IMR-90 (cell line): ENCODE measurements at regions not wholly inside any gene's neighbourhood (a gene's known extent, or its start where the extent isn't known, plus 50 kb on each side); places are given as distances from the start of the nearest gene placed in this dataset.

Experiments
- ATAC-seq: fragments of 200-7000 bp; cut with Tn5 transposase; 2 replicates; pipeline ENCODE4 v1.9.1; 2020; ENCODE audit warnings: low read depth, mild to moderate bottlenecking, moderate library complexity
- BruUV-seq: library from RNA; stranded (reverse); fragments of 400-500 nt; replicated peaks from 2 replicates; lab custom pipeline; 2021; lab: Mats Ljungman, UMichigan
- CTCF ChIA-PET: fragments of 300-600 bp; formaldehyde crosslinking; extraction: SDS; loops from one replicate; lab custom pipeline; 2021; ENCODE audit warnings: antibody characterized with exemption; lab: Yijun Ruan, JAX
- POLR2A ChIA-PET: fragments of 300-600 bp; sonication (Branson Sonifier 250); formaldehyde crosslinking; loops from one replicate; lab custom pipeline; 2022; ENCODE audit warnings: antibody characterized with exemption; ENCODE audit not compliant: unreplicated experiment; lab: Charles Lee
- DNase-seq: peaks from one replicate; pipeline ENCODE4 v3.0.0; 2013
- H2AFZ ChIP-seq: replicated peaks from 2 replicates; pipeline ENCODE3; 2013; ENCODE audit warnings: low read length, mild to moderate bottlenecking; ENCODE audit not compliant: poor library complexity
- H2AK5ac ChIP-seq: 2 replicates; pipeline ENCODE4 v1.6.1; 2013; ENCODE audit warnings: low read depth, low read length, inconsistent platforms
- H2AK9ac ChIP-seq: replicated peaks from 2 replicates; pipeline ENCODE3; 2013; ENCODE audit warnings: mild to moderate bottlenecking, low read depth, low read length, moderate library complexity; ENCODE audit not compliant: poor library complexity
- H2BK120ac ChIP-seq: 2 replicates; pipeline ENCODE4 v1.6.1; 2013; ENCODE audit warnings: low read depth, low read length, inconsistent platforms
- H2BK15ac ChIP-seq: 3 replicates; pipeline ENCODE4 v1.6.1; 2013; ENCODE audit warnings: low read depth, low read length, inconsistent platforms
- H2BK20ac ChIP-seq: 2 replicates; pipeline ENCODE4 v1.6.1; 2013; ENCODE audit warnings: low read depth, mild to moderate bottlenecking, inconsistent platforms, low read length, moderate library complexity
- H2BK5ac ChIP-seq: 2 replicates; pipeline ENCODE4 v1.6.1; 2013; ENCODE audit warnings: mild to moderate bottlenecking, low read depth, low read length, inconsistent platforms; ENCODE audit not compliant: poor library complexity, severe bottlenecking
- H3K14ac ChIP-seq: replicated peaks from 2 replicates; pipeline ENCODE4 v1.6.1; 2013; ENCODE audit warnings: low read depth, low read length, inconsistent platforms
- H3K18ac ChIP-seq: 2 replicates; pipeline ENCODE4 v1.6.1; 2013; ENCODE audit warnings: low read depth, low read length, control low read depth
- H3K23ac ChIP-seq: 2 replicates; pipeline ENCODE4 v1.6.1; 2013; ENCODE audit warnings: low read depth, low read length, inconsistent platforms
- H3K27ac ChIP-seq: 2 replicates; pipeline ENCODE4 v1.5.1; 2013; ENCODE audit warnings: mild to moderate bottlenecking, control low read depth, low read length; ENCODE audit not compliant: insufficient read depth
- H3K27me3 ChIP-seq: 2 replicates; pipeline ENCODE4 v1.6.1; 2013; ENCODE audit warnings: low read length; ENCODE audit not compliant: control insufficient read depth, insufficient read depth
- H3K36me3 ChIP-seq: 2 replicates; pipeline ENCODE4 v1.6.1; 2013; ENCODE audit warnings: low read length, mixed read lengths; ENCODE audit not compliant: control insufficient read depth, insufficient read depth
- H3K4ac ChIP-seq: 2 replicates; pipeline ENCODE4 v1.6.1; 2013; ENCODE audit warnings: low read depth, low read length, inconsistent platforms
- H3K4me1 ChIP-seq: 2 replicates; pipeline ENCODE4 v1.6.1; 2013; ENCODE audit warnings: low read length, mixed read lengths; ENCODE audit not compliant: control insufficient read depth, insufficient read depth
- H3K4me2 ChIP-seq: 2 replicates; pipeline ENCODE4 v1.6.1; 2013; ENCODE audit warnings: low read depth, mild to moderate bottlenecking, control low read depth, low read length, moderate library complexity
- H3K4me3 ChIP-seq: 2 replicates; pipeline ENCODE4 v1.5.1; 2013; ENCODE audit warnings: low read depth, mild to moderate bottlenecking, control low read depth, low read length, moderate library complexity; ENCODE audit not compliant: insufficient read depth
- H3K56ac ChIP-seq: 2 replicates; pipeline ENCODE4 v1.6.1; 2013; ENCODE audit warnings: low read length, inconsistent platforms; ENCODE audit not compliant: insufficient read depth; ENCODE audit errors: extremely low read depth
- H3K79me1 ChIP-seq, 2 experiments: 2 replicates each; pipeline ENCODE4 v1.6.1; 2013; ENCODE audit warnings: low read length in 2 of 2, inconsistent platforms in 1 of 2, low read depth in 1 of 2
- H3K9ac ChIP-seq: 2 replicates; pipeline ENCODE4 v1.6.1; 2013; ENCODE audit warnings: low read depth, low read length, control low read depth
- H3K9me1 ChIP-seq: 2 replicates; pipeline ENCODE4 v1.6.1; 2013; ENCODE audit warnings: low read length, inconsistent platforms; ENCODE audit not compliant: insufficient read depth
- H3K9me3 ChIP-seq: 2 replicates; pipeline ENCODE4 v1.6.1; 2013; ENCODE audit warnings: low read length; ENCODE audit not compliant: control insufficient read depth, insufficient read depth
- H4K20me1 ChIP-seq: 2 replicates; pipeline ENCODE4 v1.6.1; 2013; ENCODE audit warnings: low read length, inconsistent platforms; ENCODE audit not compliant: insufficient read depth
- H4K5ac ChIP-seq: 2 replicates; pipeline ENCODE4 v1.6.1; 2013; ENCODE audit warnings: mild to moderate bottlenecking, low read depth, low read length, control low read depth
- H4K8ac ChIP-seq, 2 experiments: 2 replicates each; pipeline ENCODE4 v1.6.1; 2013; ENCODE audit warnings: low read depth in 2 of 2, low read length in 2 of 2, control low read depth in 1 of 2, inconsistent platforms in 1 of 2
- H4K91ac ChIP-seq: 2 replicates; pipeline ENCODE4 v1.6.1; 2013; ENCODE audit warnings: low read depth, low read length, inconsistent platforms; ENCODE audit not compliant: insufficient read depth
- BHLHE40 ChIP-seq: fragments of 150-350 bp; IDR thresholded peaks from 2 replicates; pipeline ENCODE4 v1.6.1; 2016; ENCODE audit warnings: mild to moderate bottlenecking, low read depth, low read length
- NFE2L2 ChIP-seq: fragments of 150-350 bp; IDR thresholded peaks from 2 replicates; pipeline ENCODE4 v1.6.1; 2016; ENCODE audit warnings: low read depth, mild to moderate bottlenecking, low read length
- WGBS, 2 experiments: methylation state at CpG; one replicate each; pipeline versions ENCODE4 v1.1.5 to v1.1.7; 2013; ENCODE audit warnings: missing lambda C conversion rate in 2 of 2; ENCODE audit not compliant: insufficient read length in 1 of 2; ENCODE audit errors: extremely low coverage in 2 of 2; 5-methylcytosine and 5-hydroxymethylcytosine counted together
- dilution Hi-C: fragments of 300-500 bp; cut with HindIII; formaldehyde crosslinking; loops from one replicate; pipeline ENCODE4 v1.14.3; 2018; ENCODE audit warnings: low sequenced_read_pairs; ENCODE audit not compliant: unreplicated experiment
- in situ Hi-C: fragments of 300-500 bp; cut with MboI; formaldehyde crosslinking; loops from 3 replicates; pipeline ENCODE4 v1.14.3; 2019; ENCODE audit warnings: low sequenced_read_pairs, inconsistent platforms, mixed read lengths
- intact Hi-C: fragments of 100-400 bp; cut with micrococcal nuclease; formaldehyde crosslinking; loops from 2 replicates; pipeline ENCODE4 v1.10.0; 2022

- Histone ChIP-seq H3K9ac (no peak overlapping the region), H3K4me2 (no peak overlapping the region), H3K14ac (no peak overlapping the region), H2BK15ac (no peak overlapping the region), H3K4me1 (no peaks in the 10 kb centered on the region; the same call in 1 of the 2 replicates), H2BK20ac (no peak overlapping the region), H3K27ac (no peak overlapping the region), H4K91ac (no peak overlapping the region), H4K5ac (no peak overlapping the region), H3K4me3 (no peak overlapping the region), H4K8ac (no peak overlapping the region), H3K18ac (no peak overlapping the region), H3K9me3 (peaks cover 4% of the 10 kb centered on the region), H2AFZ (no peak overlapping the region), H3K27me3 (no peaks in the 10 kb centered on the region), H3K79me1 (no peaks in the 10 kb centered on the region), H2BK120ac (no peak overlapping the region), H4K20me1 (no peaks in the 10 kb centered on the region), H3K23ac (no peak overlapping the region), H3K9me1 (no peaks in the 10 kb centered on the region), H2AK5ac (0 out of 2 replicates have a peak overlapping the region, but pooled peaks have one; percentile 12), H2AK9ac (no peak overlapping the region), H2BK5ac (no peak overlapping the region), H3K4ac (no peak overlapping the region), H3K36me3 (no peaks in the 10 kb centered on the region), H3K56ac (no peak overlapping the region)
- intact Hi-C loops (no loop called here), in situ Hi-C loops (no loop called here), dilution Hi-C loops (no loop called here)
- ATAC-seq (no peak), DNase-seq (peak; percentile 51)
- no peak for TF ChIP-seq BHLHE40
- no peak for TF ChIP-seq NFE2L2
- BruUV-seq, result no TSS peak
- ChIA-PET POLR2A (no interaction called here), CTCF (no interaction called here)
- no CpG with 5 or more reads among the region's 7 CpGs for WGBS, 2 experiments
Observed at GRCh38 chr10:4006858-4007257, 221.8 kb upstream of the KLF6 start.
